ENCODE measurements at regions not wholly inside any gene's neighbourhood (a gene's known extent, or its start where the extent isn't known, plus 50 kb on each side); places are given as distances from the start of the nearest gene placed in this dataset.

GRCh38 chr6:44599672-44600071 lies 212.2 kb downstream of the CDC5L start:
- Histone ChIP-seq H2AFZ (ENCODE audit: low read length) (no peak overlapping the region), H3K4me2 (ENCODE audit: low read length) (no peak overlapping the region), H3K4me1 (ENCODE audit: insufficient read depth, low read length, poor library complexity, severe bottlenecking) (no peaks in the 10 kb centered on the region), H3K9me2 (ENCODE audit: insufficient read depth, low read length) (no peaks in the 10 kb centered on the region), H3K79me2 (ENCODE audit: insufficient read depth, low read depth, low read length) (no peaks in the 10 kb centered on the region), H3K27ac (ENCODE audit: low read depth, low read length, poor library complexity, severe bottlenecking) (no peak overlapping the region), H4K20me1 (ENCODE audit: insufficient read depth, low read length) (no peaks in the 10 kb centered on the region), H3K36me3 (ENCODE audit: insufficient read depth, low read length) (no peaks in the 10 kb centered on the region), H3K9me3 (ENCODE audit: low read length) (no peaks in the 10 kb centered on the region), H3K4me3 (ENCODE audit: low read depth, low read length, poor library complexity, severe bottlenecking) (no peak overlapping the region)
- TF ChIP-seq EZH2phosphoT487 (IDR thresholded peaks at IDR 0.05; ENCODE audit: borderline replicate concordance, low read depth, low read length), result no peak
- TF ChIP-seq, protein P1, sequence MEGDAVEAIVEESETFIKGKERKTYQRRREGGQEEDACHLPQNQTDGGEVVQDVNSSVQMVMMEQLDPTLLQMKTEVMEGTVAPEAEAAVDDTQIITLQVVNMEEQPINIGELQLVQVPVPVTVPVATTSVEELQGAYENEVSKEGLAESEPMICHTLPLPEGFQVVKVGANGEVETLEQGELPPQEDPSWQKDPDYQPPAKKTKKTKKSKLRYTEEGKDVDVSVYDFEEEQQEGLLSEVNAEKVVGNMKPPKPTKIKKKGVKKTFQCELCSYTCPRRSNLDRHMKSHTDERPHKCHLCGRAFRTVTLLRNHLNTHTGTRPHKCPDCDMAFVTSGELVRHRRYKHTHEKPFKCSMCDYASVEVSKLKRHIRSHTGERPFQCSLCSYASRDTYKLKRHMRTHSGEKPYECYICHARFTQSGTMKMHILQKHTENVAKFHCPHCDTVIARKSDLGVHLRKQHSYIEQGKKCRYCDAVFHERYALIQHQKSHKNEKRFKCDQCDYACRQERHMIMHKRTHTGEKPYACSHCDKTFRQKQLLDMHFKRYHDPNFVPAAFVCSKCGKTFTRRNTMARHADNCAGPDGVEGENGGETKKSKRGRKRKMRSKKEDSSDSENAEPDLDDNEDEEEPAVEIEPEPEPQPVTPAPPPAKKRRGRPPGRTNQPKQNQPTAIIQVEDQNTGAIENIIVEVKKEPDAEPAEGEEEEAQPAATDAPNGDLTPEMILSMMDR (conservative IDR thresholded peaks at IDR 0.05; ENCODE audit: low read length), result no peak
- no peak for DNase-seq (ENCODE audit: low spot score)
- ChIA-PET POLR2A (no interaction called here), CTCF (ENCODE audit: unreplicated experiment) (no interaction called here)
- intact Hi-C loops (cut with micrococcal nuclease; ENCODE audit: unreplicated experiment), result no loop called here
- no TSS peak for BruUV-seq (replicated peaks)

DNA sequence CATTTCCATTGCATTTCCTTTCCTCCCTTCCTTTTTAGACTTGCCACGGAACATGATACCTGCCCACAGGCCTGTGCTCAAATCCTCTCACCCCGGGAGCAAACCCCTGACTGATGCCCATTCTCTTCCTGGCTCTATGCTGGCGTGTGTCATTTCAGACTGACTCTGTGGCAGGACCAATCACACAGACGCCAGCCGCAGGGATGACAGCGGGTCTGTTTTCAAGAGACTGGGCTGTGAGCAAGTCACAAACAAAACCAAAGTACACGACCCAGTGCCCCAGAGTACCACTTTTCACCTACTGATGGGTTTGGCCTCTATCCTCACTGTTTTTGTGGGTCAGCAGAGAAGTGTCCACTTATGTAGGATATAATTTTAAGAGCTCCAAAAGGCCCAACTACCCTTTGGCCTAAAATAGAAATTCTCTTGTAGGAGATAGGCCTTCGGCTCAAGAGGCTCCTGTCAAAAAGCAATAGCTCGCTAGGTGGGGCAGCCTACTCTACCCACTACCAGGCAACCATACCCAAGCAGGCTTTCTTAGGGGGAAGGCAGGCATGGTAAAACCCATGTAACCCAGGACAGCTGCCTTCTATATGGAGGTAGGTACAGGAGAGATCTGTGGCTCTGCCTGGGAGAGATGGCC lies 215.7 kb downstream of the CDC5L start:
- H4K20me1 ChIP-seq (ENCODE audit: insufficient read depth, low read length), result no peaks in the 10 kb centered on the region
- H3K4me3 ChIP-seq (ENCODE audit: low read depth, low read length, poor library complexity, severe bottlenecking), result no peak overlapping the region
- no peaks in the 10 kb centered on the region for H3K9me3 ChIP-seq (ENCODE audit: low read length)
- DNase-seq (ENCODE audit: low spot score), result no peak
- intact Hi-C loops (cut with micrococcal nuclease; ENCODE audit: unreplicated experiment), result no loop called here
- H3K79me2 ChIP-seq (ENCODE audit: insufficient read depth, low read depth, low read length), result no peaks in the 10 kb centered on the region
- H3K9me2 ChIP-seq (ENCODE audit: insufficient read depth, low read length), result no peaks in the 10 kb centered on the region
- H3K4me1 ChIP-seq (ENCODE audit: insufficient read depth, low read length, poor library complexity, severe bottlenecking), result no peaks in the 10 kb centered on the region
- BruUV-seq (replicated peaks), result no TSS peak
- CTCF ChIA-PET (ENCODE audit: unreplicated experiment), result no interaction called here
- POLR2A ChIA-PET, result no interaction called here
- TF ChIP-seq, protein P1 (conservative IDR thresholded peaks at IDR 0.05; ENCODE audit: low read length), result no peak
- TF ChIP-seq EZH2phosphoT487 (IDR thresholded peaks at IDR 0.05; ENCODE audit: borderline replicate concordance, low read depth, low read length), result no peak
- H3K27ac ChIP-seq (ENCODE audit: low read depth, low read length, poor library complexity, severe bottlenecking), result no peak overlapping the region
- H2AFZ ChIP-seq (ENCODE audit: low read length), result no peak overlapping the region
- no peak overlapping the region for H3K4me2 ChIP-seq (ENCODE audit: low read length)
- no peaks in the 10 kb centered on the region for H3K36me3 ChIP-seq (ENCODE audit: insufficient read depth, low read length)

- Histone ChIP-seq H3K27ac (ENCODE audit: low read depth, low read length, poor library complexity, severe bottlenecking) (no peak overlapping the region), H3K9me3 (ENCODE audit: low read length) (no peaks in the 10 kb centered on the region), H2AFZ (ENCODE audit: low read length) (no peak overlapping the region), H3K4me2 (ENCODE audit: low read length) (no peak overlapping the region), H4K20me1 (ENCODE audit: insufficient read depth, low read length) (no peaks in the 10 kb centered on the region), H3K4me1 (ENCODE audit: insufficient read depth, low read length, poor library complexity, severe bottlenecking) (no peaks in the 10 kb centered on the region), H3K9me2 (ENCODE audit: insufficient read depth, low read length) (no peaks in the 10 kb centered on the region), H3K4me3 (ENCODE audit: low read depth, low read length, poor library complexity, severe bottlenecking) (no peak overlapping the region), H3K36me3 (ENCODE audit: insufficient read depth, low read length) (no peaks in the 10 kb centered on the region), H3K79me2 (ENCODE audit: insufficient read depth, low read depth, low read length) (no peaks in the 10 kb centered on the region)
- ChIA-PET CTCF (ENCODE audit: unreplicated experiment) (no interaction called here), POLR2A (no interaction called here)
- DNase-seq (ENCODE audit: low spot score), result no peak
- BruUV-seq (replicated peaks), result no TSS peak
- intact Hi-C loops (cut with micrococcal nuclease; ENCODE audit: unreplicated experiment), result no loop called here
- no peak for TF ChIP-seq EZH2phosphoT487 (IDR thresholded peaks at IDR 0.05; ENCODE audit: borderline replicate concordance, low read depth, low read length)
- TF ChIP-seq, protein P1 (conservative IDR thresholded peaks at IDR 0.05; ENCODE audit: low read length), result no peak
Observed at GRCh38 chr6:44606504-44606903, 219.0 kb downstream of the CDC5L start.
